ENCODE measurements at regions not wholly inside any gene's neighbourhood (a gene's known extent, or its start where the extent isn't known, plus 50 kb on each side); places are given as distances from the start of the nearest gene placed in this dataset.

GRCh38 chr2:200023570-200023969 lies 68.2 kb downstream of the MAIP1 start:
- H3K9me3 ChIP-seq (ENCODE audit: low read depth, low read length, poor library complexity, severe bottlenecking) = no peaks in the 10 kb centered on the region
- H3K4me3 ChIP-seq (ENCODE audit: low read depth, low read length, poor library complexity, severe bottlenecking) = no peak overlapping the region
- H3K36me3 ChIP-seq (ENCODE audit: insufficient read depth, low read length, poor library complexity, severe bottlenecking) = no peaks in the 10 kb centered on the region
- POLR2A ChIA-PET (ENCODE audit: low non-redundant PET) = no interaction called here
- H3K27ac ChIP-seq (ENCODE audit: low read depth, low read length, poor library complexity, severe bottlenecking) = no peak overlapping the region
- BruUV-seq (replicated peaks) = no TSS peak
- TF ChIP-seq EZH2 (IDR thresholded peaks at IDR 0.05; ENCODE audit: borderline replicate concordance, low read depth, low read length, poor library complexity, severe bottlenecking) = no peak
- DNase-seq (ENCODE audit: low spot score) = no peak
- no peaks in the 10 kb centered on the region for H3K27me3 ChIP-seq (replicated peaks; ENCODE audit: insufficient read depth, low read depth, low read length, poor library complexity)
- intact Hi-C loops (cut with micrococcal nuclease; ENCODE audit: unreplicated experiment) = no loop called here
- CTCF ChIA-PET = no interaction called here
- no peaks in the 10 kb centered on the region for H3K4me1 ChIP-seq (ENCODE audit: insufficient read depth, low read length, poor library complexity, severe bottlenecking)

- Histone ChIP-seq H3K4me3 (ENCODE audit: low read depth, low read length, poor library complexity, severe bottlenecking) (no peak overlapping the region), H3K9me3 (ENCODE audit: low read depth, low read length, poor library complexity, severe bottlenecking) (no peaks in the 10 kb centered on the region), H3K27me3 (replicated peaks; ENCODE audit: insufficient read depth, low read depth, low read length, poor library complexity) (no peaks in the 10 kb centered on the region), H3K36me3 (ENCODE audit: insufficient read depth, low read length, poor library complexity, severe bottlenecking) (no peaks in the 10 kb centered on the region), H3K27ac (ENCODE audit: low read depth, low read length, poor library complexity, severe bottlenecking) (no peak overlapping the region), H3K4me1 (ENCODE audit: insufficient read depth, low read length, poor library complexity, severe bottlenecking) (no peaks in the 10 kb centered on the region)
- no peak for DNase-seq (ENCODE audit: low spot score)
- ChIA-PET POLR2A (ENCODE audit: low non-redundant PET) (no interaction called here), CTCF (no interaction called here)
- TF ChIP-seq EZH2 (IDR thresholded peaks at IDR 0.05; ENCODE audit: borderline replicate concordance, low read depth, low read length, poor library complexity, severe bottlenecking) (no peak), CTCF (conservative IDR thresholded peaks at IDR 0.05; ENCODE audit: low read depth, low read length) (no peak)
- no TSS peak for BruUV-seq (replicated peaks)
- intact Hi-C loops (cut with micrococcal nuclease; ENCODE audit: unreplicated experiment) = no loop called here
Measured at GRCh38 chr2:200025717-200026116, 70.3 kb downstream of the MAIP1 start.

GRCh38 chr2:200026332-200027230 lies 71.2 kb downstream of the MAIP1 start:
- intact Hi-C loops (cut with micrococcal nuclease; ENCODE audit: unreplicated experiment) = no loop called here
- no TSS peak for BruUV-seq (replicated peaks)
- Histone ChIP-seq H3K9me3 (ENCODE audit: low read depth, low read length, poor library complexity, severe bottlenecking) (no peaks in the 10 kb centered on the region), H3K27me3 (replicated peaks; ENCODE audit: insufficient read depth, low read depth, low read length, poor library complexity) (no peaks in the 10 kb centered on the region), H3K4me1 (ENCODE audit: insufficient read depth, low read length, poor library complexity, severe bottlenecking) (no peaks in the 10 kb centered on the region), H3K4me3 (ENCODE audit: low read depth, low read length, poor library complexity, severe bottlenecking) (no peak overlapping the region), H3K36me3 (ENCODE audit: insufficient read depth, low read length, poor library complexity, severe bottlenecking) (no peaks in the 10 kb centered on the region), H3K27ac (ENCODE audit: low read depth, low read length, poor library complexity, severe bottlenecking) (no peak overlapping the region)
- TF ChIP-seq EZH2 (IDR thresholded peaks at IDR 0.05; ENCODE audit: borderline replicate concordance, low read depth, low read length, poor library complexity, severe bottlenecking) = no peak
- POLR2A ChIA-PET (ENCODE audit: low non-redundant PET) = no interaction called here
- CTCF ChIA-PET = no interaction called here
- no peak for DNase-seq (ENCODE audit: low spot score)

GRCh38 chr2:200028998-200029397 lies 73.6 kb downstream of the MAIP1 start:
- DNase-seq (ENCODE audit: low spot score) = no peak
- H3K36me3 ChIP-seq (ENCODE audit: insufficient read depth, low read length, poor library complexity, severe bottlenecking) = no peaks in the 10 kb centered on the region
- ChIA-PET POLR2A (ENCODE audit: low non-redundant PET) (no interaction called here), CTCF (no interaction called here)
- TF ChIP-seq EZH2 (IDR thresholded peaks at IDR 0.05; ENCODE audit: borderline replicate concordance, low read depth, low read length, poor library complexity, severe bottlenecking) (no peak), CTCF (conservative IDR thresholded peaks at IDR 0.05; ENCODE audit: low read depth, low read length) (no peak)
- no peaks in the 10 kb centered on the region for H3K4me1 ChIP-seq (ENCODE audit: insufficient read depth, low read length, poor library complexity, severe bottlenecking)
- BruUV-seq (replicated peaks) = no TSS peak
- H3K4me3 ChIP-seq (ENCODE audit: low read depth, low read length, poor library complexity, severe bottlenecking) = no peak overlapping the region
- no peaks in the 10 kb centered on the region for H3K27me3 ChIP-seq (replicated peaks; ENCODE audit: insufficient read depth, low read depth, low read length, poor library complexity)
- intact Hi-C loops (cut with micrococcal nuclease; ENCODE audit: unreplicated experiment) = no loop called here
- no peaks in the 10 kb centered on the region for H3K9me3 ChIP-seq (ENCODE audit: low read depth, low read length, poor library complexity, severe bottlenecking)
- H3K27ac ChIP-seq (ENCODE audit: low read depth, low read length, poor library complexity, severe bottlenecking) = no peak overlapping the region

All from A673 (cell line).